ENCODE measurements at regions not wholly inside any gene's neighbourhood (a gene's known extent, or its start where the extent isn't known, plus 50 kb on each side); places are given as distances from the start of the nearest gene placed in this dataset.
"Not testable (repeated sequence)": the region's sequence is repeated elsewhere in the genome, so short reads cannot be mapped to it uniquely, and the experiment has no call there.

DNA sequence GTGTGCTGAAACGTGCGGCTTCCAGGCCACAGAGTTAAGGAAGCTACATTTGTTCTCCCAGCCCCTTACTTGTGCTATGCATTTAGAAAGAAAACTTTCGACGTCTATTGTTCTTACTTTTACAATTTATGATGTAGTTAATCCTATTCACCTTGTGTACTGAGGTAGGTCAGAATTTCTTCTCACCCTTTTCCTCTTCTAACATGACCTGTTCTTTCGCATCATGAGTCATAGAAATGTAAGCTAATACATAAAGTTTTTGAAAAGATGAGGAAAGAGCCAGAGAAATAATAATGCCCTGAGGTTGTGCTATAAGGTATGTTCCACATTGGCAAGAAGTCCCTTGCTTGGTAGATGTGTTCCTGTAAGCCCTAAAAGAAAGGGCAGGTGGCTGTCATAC lies 298.3 kb downstream of the TRIML1 start:
- DNase-seq (ENCODE audit: low read depth): no peak

- DNase-seq (ENCODE audit: low read depth): not testable (repeated sequence)
These were observed 299.2 kb downstream of the TRIML1 start for GRCh38 chr4:188438391-188438824.

DNA sequence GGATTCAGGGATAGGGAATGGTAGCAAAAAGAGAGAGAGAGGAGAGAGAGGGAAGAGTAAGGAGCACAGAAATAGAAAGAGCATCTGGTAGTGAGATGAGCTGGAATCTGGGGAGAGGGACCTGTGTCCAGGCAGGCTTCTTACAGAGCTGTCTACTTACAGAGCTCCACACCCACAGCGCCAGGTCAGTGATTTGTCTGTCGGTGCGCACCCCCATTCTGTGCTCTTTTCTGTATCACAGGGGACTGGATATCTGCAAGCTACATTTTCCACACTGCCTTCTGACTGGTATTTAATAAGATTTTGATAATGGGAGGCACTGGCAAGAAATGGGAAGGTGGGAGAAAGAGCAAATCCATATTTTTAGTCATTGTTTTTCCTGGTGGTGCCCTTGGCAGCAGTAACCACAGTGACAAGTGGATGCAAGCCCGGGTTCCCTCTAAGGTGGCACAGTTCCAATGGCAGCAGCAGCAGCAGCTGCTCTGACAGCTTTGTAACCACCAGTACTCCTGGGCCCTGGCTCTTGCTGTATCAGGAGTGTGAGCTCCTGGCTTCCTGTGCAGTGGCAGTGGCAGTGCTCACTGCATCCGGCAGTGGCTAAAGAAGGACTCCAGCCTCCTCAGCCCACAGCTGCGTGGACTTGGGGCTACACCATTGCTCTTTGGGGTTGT lies 300.5 kb downstream of the TRIML1 start:
- DNase-seq (ENCODE audit: low read depth): no peak

DNA sequence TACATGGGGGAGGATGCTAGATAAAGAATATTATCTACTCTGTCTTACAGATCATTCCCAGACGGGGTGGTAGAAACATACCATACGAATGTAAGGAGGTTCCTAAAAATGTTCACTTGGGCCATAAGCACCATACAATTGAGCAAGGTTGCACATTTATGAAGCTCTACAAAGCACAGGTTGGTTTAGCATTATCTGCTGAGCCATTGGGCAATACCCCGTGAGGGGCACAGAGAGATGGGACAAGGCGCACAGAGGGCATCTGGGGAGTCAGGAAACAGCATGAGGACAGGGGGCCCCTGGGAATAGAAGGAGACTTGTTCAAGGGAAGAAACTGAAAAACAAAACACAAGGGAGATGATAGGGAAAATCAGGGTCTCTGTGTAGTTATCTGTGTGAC lies 305.3 kb downstream of the TRIML1 start:
- no peak for DNase-seq (ENCODE audit: low read depth)

- not testable (repeated sequence) for DNase-seq (ENCODE audit: low read depth)
These were observed 309.8 kb downstream of the TRIML1 start for GRCh38 chr4:188448996-188449395.

DNA sequence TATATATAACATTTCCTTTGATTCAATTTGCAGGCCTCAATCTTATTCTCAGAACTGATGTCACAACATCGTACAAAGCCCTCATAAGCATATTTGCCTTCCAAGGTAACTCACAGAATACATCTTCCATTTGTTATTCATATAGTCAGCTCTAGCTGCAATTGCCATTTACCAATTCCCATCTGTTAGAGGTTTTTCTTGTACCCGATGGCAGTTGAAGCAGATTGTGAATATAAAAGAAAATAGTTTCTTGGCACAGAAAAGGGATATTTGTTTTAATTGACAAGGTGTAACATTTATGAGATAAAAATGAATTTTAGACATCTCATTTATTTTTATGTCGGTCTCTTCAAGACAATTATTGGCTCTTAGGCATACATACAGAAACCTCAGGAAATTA lies 311.3 kb downstream of the TRIML1 start:
- no peak for DNase-seq (ENCODE audit: low read depth)

DNA sequence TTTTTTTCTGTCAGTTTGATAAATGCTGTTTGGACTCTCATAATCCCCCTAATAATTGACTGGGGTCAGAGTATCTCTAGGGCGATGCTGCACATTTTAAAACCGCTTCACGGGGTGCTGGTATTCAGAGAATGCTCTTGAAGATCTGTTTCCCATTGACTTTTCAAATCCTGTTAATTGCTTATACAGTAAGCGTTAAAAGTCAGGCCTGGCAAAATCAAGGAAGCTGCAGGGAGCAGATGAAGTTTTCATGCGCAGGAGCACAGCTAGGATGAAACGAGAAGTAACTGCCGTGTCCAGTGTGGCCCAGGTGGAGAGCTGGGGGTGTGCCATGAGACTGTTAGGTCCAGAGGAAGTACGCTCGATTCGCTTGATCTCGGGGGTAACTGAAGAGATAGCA lies 312.9 kb downstream of the TRIML1 start:
- no peak for DNase-seq (ENCODE audit: low read depth)

DNA sequence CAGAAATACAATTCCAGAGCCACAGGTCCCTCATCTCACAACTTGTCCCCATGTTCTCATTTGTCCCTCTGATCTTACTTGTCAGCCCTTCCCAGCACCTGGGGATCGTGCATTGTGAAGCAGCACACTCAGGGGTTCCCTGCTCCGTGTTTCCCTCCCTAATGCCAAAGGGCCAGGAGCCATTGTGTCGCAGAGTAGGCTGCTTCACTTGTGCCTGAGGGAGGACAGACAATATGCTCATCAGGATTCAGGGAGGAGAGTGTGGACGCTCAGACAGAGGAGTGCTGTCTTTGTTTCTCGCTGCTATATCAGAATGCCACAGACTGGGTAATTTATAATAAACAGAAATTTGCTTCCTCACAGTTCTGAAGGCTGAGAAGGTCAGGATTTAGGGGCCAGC lies 315.3 kb downstream of the TRIML1 start:
- no peak for DNase-seq (ENCODE audit: low read depth)

DNA sequence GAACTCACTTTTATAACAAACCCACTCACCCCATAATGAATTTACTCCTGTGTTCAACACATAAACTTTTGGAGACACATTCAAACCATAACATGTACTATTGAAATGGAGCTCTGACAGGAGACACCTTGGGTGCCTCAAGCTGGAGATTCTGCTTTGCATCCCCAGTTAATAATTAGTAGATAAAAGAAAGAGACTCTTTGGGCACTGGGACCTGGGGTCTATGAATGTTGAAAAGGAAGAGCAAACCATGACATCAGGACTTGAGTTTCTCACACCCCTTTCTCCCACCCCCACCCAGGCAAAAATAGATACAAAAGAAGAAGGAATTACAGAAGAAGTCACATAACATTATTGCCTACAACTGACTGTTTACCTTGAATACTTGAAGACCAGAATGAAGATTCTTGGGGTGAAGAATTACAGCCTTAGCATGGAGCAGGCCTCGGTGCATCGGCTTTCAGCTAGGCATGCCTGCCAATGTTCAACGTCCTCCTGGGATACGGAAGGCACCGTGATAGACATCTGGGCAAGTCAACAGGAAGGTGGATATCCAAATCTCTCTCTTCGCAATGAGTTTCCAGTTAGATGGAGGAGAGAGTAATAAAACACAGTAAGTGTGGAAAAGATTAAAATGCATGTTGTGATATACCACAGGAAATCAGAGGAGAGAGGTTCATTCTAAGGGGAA lies 316.0 kb downstream of the TRIML1 start:
- no peak for DNase-seq (ENCODE audit: low read depth)

- DNase-seq (ENCODE audit: low read depth): no peak
These were observed 320.1 kb downstream of the TRIML1 start for GRCh38 chr4:188459381-188459780.

GRCh38 chr4:188463909-188464308 lies 324.7 kb downstream of the TRIML1 start:
- DNase-seq (ENCODE audit: low read depth): no peak

DNA sequence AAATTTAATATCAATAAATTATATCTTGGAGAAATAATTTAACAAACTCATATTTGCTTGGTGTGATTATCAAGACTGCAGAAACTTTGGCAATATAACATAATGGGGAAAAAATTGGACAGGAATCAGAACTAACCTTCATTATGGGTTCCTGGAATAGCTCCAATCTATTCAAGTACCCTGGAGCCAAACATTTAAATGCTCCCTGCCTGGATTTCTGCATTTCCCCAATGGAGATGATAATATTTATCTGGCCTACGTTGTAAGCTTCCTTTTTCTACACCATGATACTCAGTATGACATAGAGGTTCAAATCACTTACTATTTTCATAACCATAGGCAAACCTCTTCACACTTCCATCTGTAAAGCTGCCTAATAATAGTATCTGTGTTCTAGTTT lies 326.8 kb downstream of the TRIML1 start:
- DNase-seq (ENCODE audit: low read depth): no peak

- DNase-seq (ENCODE audit: low read depth): no peak
These were observed 345.0 kb downstream of the TRIML1 start for GRCh38 chr4:188484256-188484655.

DNA sequence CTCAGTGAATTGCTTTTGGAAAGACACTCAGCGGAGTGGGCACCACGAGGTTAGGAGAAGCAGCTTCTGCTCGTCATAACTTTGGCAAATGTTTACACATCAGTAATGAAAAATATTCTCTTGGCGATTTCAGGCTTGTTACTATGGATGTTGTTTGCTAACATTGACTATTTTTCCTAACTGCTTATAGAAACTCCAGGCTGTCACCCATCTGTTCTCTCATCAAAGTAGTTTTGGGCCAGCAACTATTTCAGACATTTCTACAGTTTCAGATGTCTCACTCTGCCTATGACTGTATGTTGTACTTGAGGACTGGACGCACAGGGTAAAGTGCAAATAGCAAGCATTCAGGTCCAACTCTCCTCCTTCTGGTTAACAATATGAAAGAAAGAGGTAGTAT lies 346.7 kb downstream of the TRIML1 start:
- no peak for DNase-seq (ENCODE audit: low read depth)

DNA sequence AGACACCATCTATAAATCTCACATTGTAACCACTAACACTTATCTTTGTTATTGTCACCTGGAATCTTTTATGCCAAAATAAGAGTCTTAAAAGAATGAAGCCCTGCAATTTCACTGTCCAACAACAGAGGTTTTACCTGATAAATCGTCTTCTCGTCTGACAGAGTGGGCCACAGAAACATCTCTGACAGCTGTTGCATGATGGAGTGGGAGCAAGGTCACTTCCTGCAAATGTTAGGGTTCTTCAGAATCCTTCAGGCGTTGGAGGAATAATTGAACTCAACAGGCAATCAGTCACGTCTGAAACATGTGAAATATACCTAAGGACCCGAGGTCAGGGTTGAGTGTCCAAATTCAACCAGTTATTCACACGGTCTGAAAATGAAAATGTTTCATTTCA lies 353.6 kb downstream of the TRIML1 start:
- no peak for DNase-seq (ENCODE audit: low read depth)

DNA sequence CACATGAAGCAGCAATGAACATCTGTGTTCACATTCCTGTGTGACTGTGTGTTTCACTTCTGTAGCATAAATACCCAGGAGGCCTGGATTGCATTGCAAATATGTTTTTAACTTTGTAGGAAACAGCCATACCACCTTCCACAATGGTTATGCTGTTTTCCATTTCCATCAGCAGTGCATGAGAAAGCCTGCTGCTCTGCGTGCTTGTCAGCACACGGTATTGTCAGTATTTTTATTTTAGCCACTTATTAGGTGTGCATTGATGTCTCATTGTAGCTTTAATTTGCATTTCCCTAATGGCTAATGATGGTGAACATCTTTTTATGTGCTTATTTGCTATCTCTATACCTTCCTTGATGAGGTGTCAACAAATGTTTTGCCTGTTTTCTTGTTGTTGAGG lies 355.9 kb downstream of the TRIML1 start:
- DNase-seq (ENCODE audit: low read depth): no peak

GRCh38 chr4:188511431-188511830 lies 372.2 kb downstream of the TRIML1 start:
- no peak for DNase-seq (ENCODE audit: low read depth)

GRCh38 chr4:188532751-188533150 lies 393.5 kb downstream of the TRIML1 start:
- no peak for DNase-seq (ENCODE audit: low read depth)

DNA sequence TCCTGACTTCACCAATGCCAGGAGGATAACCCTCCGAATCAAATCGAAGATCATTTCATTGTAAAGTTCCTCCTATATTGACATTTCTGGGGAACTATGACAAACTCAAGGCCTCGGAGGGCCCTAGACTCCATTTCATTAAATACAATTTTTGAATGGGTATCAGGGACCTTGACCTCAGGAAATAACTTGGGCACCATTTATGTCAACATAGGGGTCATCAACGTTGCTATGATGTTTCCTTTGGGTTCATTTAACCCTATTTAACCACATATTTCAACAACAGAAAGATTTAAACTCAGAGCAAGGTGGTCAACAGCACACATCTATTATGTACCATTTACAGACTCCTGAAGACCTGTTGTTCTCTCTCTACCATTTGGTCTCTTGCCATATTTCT lies 395.1 kb downstream of the TRIML1 start:
- no peak for DNase-seq (ENCODE audit: low read depth)

DNA sequence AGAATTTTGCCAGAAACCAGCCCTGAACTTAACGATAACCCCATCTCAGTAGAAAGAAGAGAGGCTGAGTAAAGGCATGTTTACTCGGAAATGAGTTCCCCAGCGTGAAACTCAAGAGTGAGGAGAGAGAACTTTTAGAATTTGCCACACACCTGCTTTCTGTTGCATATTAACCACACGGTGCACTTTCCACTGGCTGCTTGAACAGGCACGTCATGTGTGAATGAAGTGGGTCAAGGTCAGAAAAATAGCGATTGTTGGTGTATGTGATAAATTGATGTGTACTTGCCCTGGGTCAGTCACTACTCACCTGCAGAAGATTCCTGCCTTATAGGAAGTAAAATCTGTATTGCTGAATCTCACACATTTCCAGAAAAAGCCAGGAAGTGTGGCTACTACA lies 395.7 kb downstream of the TRIML1 start:
- DNase-seq (ENCODE audit: low read depth): no peak

GRCh38 chr4:188536826-188537225 lies 397.6 kb downstream of the TRIML1 start:
- DNase-seq (ENCODE audit: low read depth): no peak

- DNase-seq (ENCODE audit: low read depth): no peak
These were observed 411.1 kb downstream of the TRIML1 start for GRCh38 chr4:188550296-188550695.

DNA sequence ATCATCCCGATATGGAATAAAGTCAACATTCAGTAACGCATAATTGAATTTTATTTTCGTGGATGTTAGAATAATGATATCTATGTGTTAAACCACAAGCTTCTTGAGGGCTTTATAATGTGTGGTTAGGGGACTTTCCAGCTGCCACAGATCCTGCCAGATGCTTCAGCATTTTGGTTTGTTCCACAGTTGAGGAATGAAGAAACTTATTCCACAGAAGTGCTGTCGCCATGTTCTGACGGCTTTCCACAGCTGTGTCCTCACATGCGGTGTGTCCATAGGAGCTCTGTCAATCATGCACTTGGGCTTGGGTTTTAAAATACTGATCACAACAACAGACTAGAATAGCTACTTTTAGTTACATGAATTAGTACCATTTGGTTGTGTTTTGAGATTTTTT lies 411.9 kb downstream of the TRIML1 start:
- no peak for DNase-seq (ENCODE audit: low read depth)

- no peak for DNase-seq (ENCODE audit: low read depth)
These were observed 413.6 kb downstream of the TRIML1 start for GRCh38 chr4:188552741-188553275.

Measured in activated T-cell treated with anti-CD3 and anti-CD28 coated beads for 48 hours (primary cell).